ENCODE measurements at regions not wholly inside any gene's neighbourhood (a gene's known extent, or its start where the extent isn't known, plus 50 kb on each side); places are given as distances from the start of the nearest gene placed in this dataset.
"Not testable (repeated sequence)": the region's sequence is repeated elsewhere in the genome, so short reads cannot be mapped to it uniquely, and the experiment has no call there.

GRCh38 chr18:64692826-64693225 is 543.9 kb upstream of the LINC00305 start:
- H3K36me3 ChIP-seq (ENCODE audit: control insufficient read depth, insufficient read depth, low read length): no peaks in the 10 kb centered on the region
- no peak for TF ChIP-seq CTCF (IDR thresholded peaks at IDR 0.05; ENCODE audit: insufficient read depth, low read length, poor library complexity, severe bottlenecking)
- H3K4me3 ChIP-seq (ENCODE audit: low read depth, low read length): no peak overlapping the region
- no peaks in the 10 kb centered on the region for H3K27me3 ChIP-seq (ENCODE audit: control insufficient read depth, insufficient read depth, low read length)
- no peak for DNase-seq (ENCODE audit: low read depth)

- H3K4me3 ChIP-seq (ENCODE audit: low read depth, low read length): no peak overlapping the region
- TF ChIP-seq CTCF (IDR thresholded peaks at IDR 0.05; ENCODE audit: insufficient read depth, low read length, poor library complexity, severe bottlenecking): no peak
- DNase-seq (ENCODE audit: low read depth): no peak
- H3K36me3 ChIP-seq (ENCODE audit: control insufficient read depth, insufficient read depth, low read length): no peaks in the 10 kb centered on the region
- no peaks in the 10 kb centered on the region for H3K27me3 ChIP-seq (ENCODE audit: control insufficient read depth, insufficient read depth, low read length)
Observed at GRCh38 chr18:64679121-64679520, 530.2 kb upstream of the LINC00305 start.

GRCh38 chr18:64678048-64678447 is 529.2 kb upstream of the LINC00305 start:
- no peak for DNase-seq (ENCODE audit: low read depth)
- no peak for TF ChIP-seq CTCF (IDR thresholded peaks at IDR 0.05; ENCODE audit: insufficient read depth, low read length, poor library complexity, severe bottlenecking)
- Histone ChIP-seq H3K27me3 (ENCODE audit: control insufficient read depth, insufficient read depth, low read length) (no peaks in the 10 kb centered on the region), H3K36me3 (ENCODE audit: control insufficient read depth, insufficient read depth, low read length) (no peaks in the 10 kb centered on the region), H3K4me3 (ENCODE audit: low read depth, low read length) (no peak overlapping the region)

GRCh38 chr18:64674694-64675093 is 525.8 kb upstream of the LINC00305 start:
- no peak overlapping the region for H3K4me3 ChIP-seq (ENCODE audit: low read depth, low read length)
- DNase-seq (ENCODE audit: low read depth): no peak
- no peaks in the 10 kb centered on the region for H3K36me3 ChIP-seq (ENCODE audit: control insufficient read depth, insufficient read depth, low read length)
- no peak for TF ChIP-seq CTCF (IDR thresholded peaks at IDR 0.05; ENCODE audit: insufficient read depth, low read length, poor library complexity, severe bottlenecking)
- no peaks in the 10 kb centered on the region for H3K27me3 ChIP-seq (ENCODE audit: control insufficient read depth, insufficient read depth, low read length)

- DNase-seq (ENCODE audit: low read depth); H3K27me3 ChIP-seq (ENCODE audit: control insufficient read depth, insufficient read depth, low read length); H3K4me3 ChIP-seq (ENCODE audit: low read depth, low read length); H3K36me3 ChIP-seq (ENCODE audit: control insufficient read depth, insufficient read depth, low read length): not testable (repeated sequence)
Observed at GRCh38 chr18:64671293-64671692, 522.4 kb upstream of the LINC00305 start.

- Histone ChIP-seq H3K4me3 (ENCODE audit: low read depth, low read length) (no peak overlapping the region), H3K36me3 (ENCODE audit: control insufficient read depth, insufficient read depth, low read length) (no peaks in the 10 kb centered on the region), H3K27me3 (ENCODE audit: control insufficient read depth, insufficient read depth, low read length) (no peaks in the 10 kb centered on the region)
- TF ChIP-seq CTCF (IDR thresholded peaks at IDR 0.05; ENCODE audit: insufficient read depth, low read length, poor library complexity, severe bottlenecking): no peak
- no peak for DNase-seq (ENCODE audit: low read depth)
Observed at GRCh38 chr18:64668461-64668962, 519.6 kb upstream of the LINC00305 start.

Data from kidney epithelial cell (primary cell).